GM10266 (cell line): ENCODE measurements at regions not wholly inside any gene's neighbourhood (a gene's known extent, or its start where the extent isn't known, plus 50 kb on each side); places are given as distances from the start of the nearest gene placed in this dataset.

Source experiments
- DNase-seq: peaks from one replicate; pipeline ENCODE4 v3.0.0; 2012; ENCODE audit errors: extremely low spot score
- TF ChIP-seq, protein P1 (sequence below): IDR thresholded peaks from 2 replicates; pipeline ENCODE4 v1.5.1; 2012; ENCODE audit warnings: mild to moderate bottlenecking, low read depth; ENCODE audit not compliant: control insufficient read depth, insufficient read depth; ENCODE audit errors: missing control alignments

DNA sequence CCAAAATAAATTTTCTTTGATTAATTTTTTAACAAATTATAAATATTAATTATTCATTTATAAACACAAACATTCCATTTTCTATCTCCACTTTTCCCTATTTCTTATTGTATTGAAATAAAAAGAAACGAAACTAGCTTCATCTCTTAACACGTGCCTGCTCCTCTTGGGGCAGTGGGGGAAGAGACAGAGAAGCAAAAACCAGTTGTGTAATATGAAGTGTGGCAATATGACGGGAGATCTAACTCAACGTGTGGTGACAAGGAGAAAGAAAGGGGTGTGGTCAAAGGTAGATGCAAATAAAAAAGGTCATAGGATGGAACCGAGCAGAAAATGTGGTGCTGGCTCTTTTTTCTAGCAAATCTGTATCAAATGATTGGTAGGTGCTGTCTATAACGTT is 106.9 kb upstream of the SLC8A1 start:
- DNase-seq = no peak
- TF ChIP-seq, protein P1, sequence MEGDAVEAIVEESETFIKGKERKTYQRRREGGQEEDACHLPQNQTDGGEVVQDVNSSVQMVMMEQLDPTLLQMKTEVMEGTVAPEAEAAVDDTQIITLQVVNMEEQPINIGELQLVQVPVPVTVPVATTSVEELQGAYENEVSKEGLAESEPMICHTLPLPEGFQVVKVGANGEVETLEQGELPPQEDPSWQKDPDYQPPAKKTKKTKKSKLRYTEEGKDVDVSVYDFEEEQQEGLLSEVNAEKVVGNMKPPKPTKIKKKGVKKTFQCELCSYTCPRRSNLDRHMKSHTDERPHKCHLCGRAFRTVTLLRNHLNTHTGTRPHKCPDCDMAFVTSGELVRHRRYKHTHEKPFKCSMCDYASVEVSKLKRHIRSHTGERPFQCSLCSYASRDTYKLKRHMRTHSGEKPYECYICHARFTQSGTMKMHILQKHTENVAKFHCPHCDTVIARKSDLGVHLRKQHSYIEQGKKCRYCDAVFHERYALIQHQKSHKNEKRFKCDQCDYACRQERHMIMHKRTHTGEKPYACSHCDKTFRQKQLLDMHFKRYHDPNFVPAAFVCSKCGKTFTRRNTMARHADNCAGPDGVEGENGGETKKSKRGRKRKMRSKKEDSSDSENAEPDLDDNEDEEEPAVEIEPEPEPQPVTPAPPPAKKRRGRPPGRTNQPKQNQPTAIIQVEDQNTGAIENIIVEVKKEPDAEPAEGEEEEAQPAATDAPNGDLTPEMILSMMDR = no peak

DNA sequence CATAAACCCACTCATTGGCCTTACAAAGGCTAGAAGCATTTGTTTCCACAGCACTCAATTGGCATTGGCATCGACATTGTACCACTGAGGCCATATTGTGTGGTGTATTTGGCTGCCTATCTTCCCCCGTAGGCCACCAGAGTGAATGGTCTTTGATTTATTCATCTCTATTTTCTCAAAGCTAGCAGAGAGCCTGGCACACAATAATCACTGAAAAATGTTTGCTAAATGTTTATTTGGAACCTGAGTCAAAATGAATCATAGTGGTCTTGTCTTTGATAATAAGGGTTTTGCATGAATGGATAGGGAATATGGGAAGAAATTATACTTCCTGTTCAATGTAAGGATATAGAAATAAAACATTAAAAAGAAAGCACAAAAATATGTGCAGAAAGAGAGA is 107.3 kb upstream of the SLC8A1 start:
- TF ChIP-seq, protein P1 = no peak
- DNase-seq = no peak

DNA sequence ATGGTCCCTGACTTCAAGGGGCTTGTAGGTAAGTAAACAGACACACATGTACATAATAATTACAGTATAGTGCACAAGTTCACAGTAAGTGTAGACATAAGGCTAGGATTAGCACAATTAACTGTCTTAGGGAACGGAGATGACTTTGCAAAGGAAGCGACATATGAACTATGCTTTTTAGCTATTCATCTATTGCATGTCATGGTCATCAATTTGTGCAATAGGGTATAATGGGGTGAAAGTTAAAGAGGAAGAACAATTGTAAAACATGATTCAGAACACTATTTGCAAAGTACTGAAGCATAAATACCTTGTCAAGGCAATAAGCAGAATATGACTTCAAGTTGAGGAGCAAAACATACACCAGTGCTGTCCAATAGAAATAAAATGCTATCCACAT is 112.3 kb upstream of the SLC8A1 start:
- TF ChIP-seq, protein P1 = no peak
- no peak for DNase-seq

DNA sequence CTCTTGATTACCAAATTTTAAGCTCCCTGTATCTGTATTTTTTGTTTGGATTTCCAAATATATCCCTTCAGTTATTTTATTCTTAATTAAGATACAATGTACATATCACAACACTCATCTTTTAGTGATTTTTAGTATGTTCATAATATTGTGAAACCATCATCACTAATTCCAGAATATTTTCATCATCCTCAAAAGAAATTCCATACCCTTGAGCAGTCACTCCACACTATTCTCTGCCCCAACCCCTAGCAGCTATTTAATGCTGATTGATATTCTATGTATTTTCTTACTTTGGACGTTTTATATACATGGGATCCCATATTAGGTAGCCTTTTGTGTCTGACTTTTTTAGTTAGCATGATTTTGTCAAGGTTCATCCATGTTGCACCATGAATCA is 127.4 kb upstream of the SLC8A1 start:
- TF ChIP-seq, protein P1 = no peak
- DNase-seq = no peak

DNA sequence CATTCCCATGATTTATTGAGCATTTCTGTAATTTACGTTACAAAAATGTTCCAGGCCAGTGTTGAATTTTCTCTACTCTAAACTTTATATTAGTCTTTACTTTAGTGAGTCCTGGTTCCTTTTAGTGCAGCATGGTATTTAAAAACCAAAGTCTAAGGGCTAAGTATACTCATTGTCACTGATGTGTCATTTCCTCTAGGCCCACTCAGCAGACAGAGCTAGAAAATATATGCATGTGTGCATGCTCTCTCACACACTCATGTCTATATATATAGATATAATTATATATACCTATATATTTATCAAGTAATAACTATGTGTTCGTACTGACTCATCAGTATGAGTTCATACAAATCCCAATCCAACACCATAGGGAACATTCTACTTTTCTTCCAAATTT is 132.5 kb upstream of the SLC8A1 start:
- TF ChIP-seq, protein P1 = no peak
- no peak for DNase-seq

GRCh38 chr2:40591774-40592173 is 139.9 kb upstream of the SLC8A1 start:
- DNase-seq = no peak
- TF ChIP-seq, protein P1 = no peak

- DNase-seq = no peak
- TF ChIP-seq, protein P1 = no peak
Observed at GRCh38 chr2:40592218-40592617, 140.3 kb upstream of the SLC8A1 start.
